Lower leg skin (tissue), 4 donors: ENCODE measurements at regions not wholly inside any gene's neighbourhood (a gene's known extent, or its start where the extent isn't known, plus 50 kb on each side); places are given as distances from the start of the nearest gene placed in this dataset.

Source experiments
- DNase-seq, 2 donors: peaks; one replicate each; pipeline ENCODE4 v3.0.0-alpha.2; 2019; ENCODE audit warnings: low spot score in 2 of 2
- H3K4me3 ChIP-seq: fragments of 200-600 bp; sonication (generic); 2 replicates; pipeline ENCODE4 v1.5.1; 2017; ENCODE audit warnings: mild to moderate bottlenecking, low read depth; ENCODE audit not compliant: poor library complexity, severe bottlenecking
- CTCF ChIP-seq, 3 donors: fragments of 450-650 bp; IDR thresholded peaks; one replicate each; pipeline ENCODE4 v1.5.1; 2016; ENCODE audit warnings: antibody characterized with exemption in 3 of 3, mild to moderate bottlenecking in 3 of 3, moderate library complexity in 2 of 3
- POLR2A ChIP-seq, 2 donors: fragments of 450-650 bp; IDR thresholded peaks; one replicate each; pipeline ENCODE4 v1.6.1; 2016 to 2017; ENCODE audit warnings: antibody characterized with exemption in 2 of 2, mild to moderate bottlenecking in 1 of 2, moderate library complexity in 1 of 2
- WGBS, 2 donors: methylation state at CpG; one replicate each; pipeline ENCODE4 v1.1.5; 2018; 5-methylcytosine and 5-hydroxymethylcytosine counted together
- intact Hi-C: fragments of 100-400 bp; cut with DNase I; formaldehyde crosslinking; loops from one replicate; pipeline ENCODE4 v1.15.0; 2023; ENCODE audit warnings: low total_unique reads

GRCh38 chr20:52438326-52438963, 246.9 kb upstream of the ZFP64 start:
- no peak overlapping the region for H3K4me3 ChIP-seq
- 54 to 77% methylated on average over 8 of the region's 8 CpGs for WGBS, 2 donors
- TF ChIP-seq POLR2A (IDR thresholded peaks at IDR 0.05) (no peak), CTCF (IDR thresholded peaks at IDR 0.05) (no peak)

GRCh38 chr20:52434453-52434852, 242.9 kb upstream of the ZFP64 start:
- no peak overlapping the region for H3K4me3 ChIP-seq
- intact Hi-C loops = no loop called here
- TF ChIP-seq CTCF (IDR thresholded peaks at IDR 0.05) (no peak), POLR2A (IDR thresholded peaks at IDR 0.05) (no peak)
- DNase-seq = no peak
- 94 to 98% methylated on average over 5 of the region's 5 CpGs for WGBS, 2 donors

More at GRCh38 chr20:52438326-52438963, 246.9 kb upstream of the ZFP64 start:
- intact Hi-C loops = loop anchor here (1.0 kb wide), 1 partner anchor 16 kb away; no protein-coding TSS in a partner anchor
- DNase-seq = no peak

GRCh38 chr20:52434041-52434425, 242.5 kb upstream of the ZFP64 start:
- TF ChIP-seq POLR2A (IDR thresholded peaks at IDR 0.05) (no peak), CTCF (IDR thresholded peaks at IDR 0.05) (no peak)
- no peak for DNase-seq
- intact Hi-C loops = no loop called here
- no peak overlapping the region for H3K4me3 ChIP-seq
- 84 to 89% methylated on average over 2 of the region's 2 CpGs for WGBS, 2 donors

GRCh38 chr20:52433326-52434040, 241.9 kb upstream of the ZFP64 start:
- no peak for TF ChIP-seq CTCF (IDR thresholded peaks at IDR 0.05)
- TF ChIP-seq POLR2A (IDR thresholded peaks at IDR 0.05) = no peak
- intact Hi-C loops = no loop called here
- no peak overlapping the region for H3K4me3 ChIP-seq
- 94 to 96% methylated on average over 2 of the region's 2 CpGs for WGBS, 2 donors
- DNase-seq = no peak

GRCh38 chr20:52432740-52433139, 241.2 kb upstream of the ZFP64 start:
- TF ChIP-seq CTCF (IDR thresholded peaks at IDR 0.05) (no peak), POLR2A (IDR thresholded peaks at IDR 0.05) (no peak)
- DNase-seq = no peak
- 62 to 75% methylated on average over 2 of the region's 2 CpGs for WGBS, 2 donors

More at GRCh38 chr20:52432740-52433139, 241.2 kb upstream of the ZFP64 start:
- intact Hi-C loops = no loop called here
- H3K4me3 ChIP-seq = no peak overlapping the region
